OCI-LY3 (cell line): ENCODE measurements at regions not wholly inside any gene's neighbourhood (a gene's known extent, or its start where the extent isn't known, plus 50 kb on each side); places are given as distances from the start of the nearest gene placed in this dataset.
"Not testable (repeated sequence)": the region's sequence is repeated elsewhere in the genome, so short reads cannot be mapped to it uniquely, and the experiment has no call there.

ENCODE experiments used
- H2AFZ ChIP-seq: fragments of 200-600, 300-600 bp; shearing (Covaris generic); 2 replicates; pipeline ENCODE4 v1.6.0; 2014; ENCODE audit warnings: antibody characterized with exemption, low read depth, low read length
- H3K27ac ChIP-seq: fragments of 200-600, 300-600 bp; sonication (generic); 2 replicates; pipeline ENCODE4 v1.5.1; 2014; ENCODE audit warnings: mild to moderate bottlenecking, low read length, moderate library complexity, mixed read lengths
- H3K27me3 ChIP-seq: fragments of 200-600, 300-600 bp; sonication (generic); 2 replicates; pipeline ENCODE4 v1.6.1; 2014; ENCODE audit warnings: low read depth, low read length, mixed read lengths
- H3K36me3 ChIP-seq: fragments of 200-600, 300-600 bp; sonication (generic); replicated peaks from 2 replicates; pipeline ENCODE3; 2014; ENCODE audit warnings: low read depth, low read length, mixed read lengths
- H3K4me1 ChIP-seq: fragments of 300-600, 200-600 bp; sonication (generic); 2 replicates; pipeline ENCODE4 v1.6.1; 2014; ENCODE audit warnings: low read length, mixed read lengths
- H3K4me2 ChIP-seq: fragments of 200-600, 300-600 bp; sonication (generic); 2 replicates; pipeline ENCODE4 v1.6.1; 2014; ENCODE audit warnings: low read length, mixed read lengths
- H3K4me3 ChIP-seq: fragments of 300-600, 200-600 bp; sonication (generic); 2 replicates; pipeline ENCODE4 v1.5.1; 2014; ENCODE audit warnings: antibody characterized with exemption, mild to moderate bottlenecking, low read length, moderate library complexity
- H3K79me2 ChIP-seq: fragments of 300-600, 200-600 bp; shearing (Covaris generic); 2 replicates; pipeline ENCODE4 v1.6.1; 2014; ENCODE audit warnings: mild to moderate bottlenecking, low read length, mixed read lengths
- H3K9ac ChIP-seq: fragments of 300-600, 200-600 bp; shearing (Covaris generic); 2 replicates; pipeline ENCODE4 v1.6.0; 2014; ENCODE audit warnings: mild to moderate bottlenecking, low read length, moderate library complexity
- H3K9me3 ChIP-seq: fragments of 200-600, 300-600 bp; shearing (Covaris generic); 2 replicates; pipeline ENCODE4 v1.6.1; 2014; ENCODE audit warnings: low read length, mixed read lengths; ENCODE audit not compliant: insufficient read depth
- H4K20me1 ChIP-seq: fragments of 200-600, 300-600 bp; sonication (generic); 2 replicates; pipeline ENCODE4 v1.6.1; 2016; ENCODE audit warnings: low read length, mixed read lengths; ENCODE audit not compliant: insufficient read depth
- EZH2phosphoT487 ChIP-seq: fragments of 200-600 bp; shearing (Covaris generic); IDR thresholded peaks from 2 replicates; pipeline ENCODE4 v1.6.1; 2018; ENCODE audit warnings: antibody characterized with exemption, mixed run types, low read depth
- TF ChIP-seq, protein P1 (sequence below): fragments of 200-600, 300-600 bp; sonication (generic); IDR thresholded peaks from 2 replicates; pipeline ENCODE4 v1.5.1; 2014; ENCODE audit warnings: antibody characterized with exemption, low read length, low read depth

DNA sequence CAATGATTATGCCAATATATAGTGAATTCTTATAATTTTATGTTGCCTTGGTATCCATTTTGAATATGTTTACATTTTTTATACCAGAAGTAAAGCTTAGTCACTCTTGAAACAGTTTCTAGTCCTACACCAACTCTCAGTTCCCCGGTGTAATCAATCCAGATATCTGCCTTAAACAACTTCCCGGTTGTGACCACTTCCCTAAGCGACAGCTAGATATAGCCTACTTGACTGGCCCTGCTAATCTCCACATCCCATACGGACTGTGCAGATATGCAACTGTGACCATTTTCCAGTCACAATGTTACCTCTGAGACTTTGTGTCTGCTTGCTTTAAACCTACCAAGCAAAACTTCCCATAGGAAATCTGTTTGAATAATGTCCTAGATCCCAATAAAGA lies 1551.5 kb upstream of the SEL1L start:
- TF ChIP-seq EZH2phosphoT487, result no peak
- TF ChIP-seq, protein P1, sequence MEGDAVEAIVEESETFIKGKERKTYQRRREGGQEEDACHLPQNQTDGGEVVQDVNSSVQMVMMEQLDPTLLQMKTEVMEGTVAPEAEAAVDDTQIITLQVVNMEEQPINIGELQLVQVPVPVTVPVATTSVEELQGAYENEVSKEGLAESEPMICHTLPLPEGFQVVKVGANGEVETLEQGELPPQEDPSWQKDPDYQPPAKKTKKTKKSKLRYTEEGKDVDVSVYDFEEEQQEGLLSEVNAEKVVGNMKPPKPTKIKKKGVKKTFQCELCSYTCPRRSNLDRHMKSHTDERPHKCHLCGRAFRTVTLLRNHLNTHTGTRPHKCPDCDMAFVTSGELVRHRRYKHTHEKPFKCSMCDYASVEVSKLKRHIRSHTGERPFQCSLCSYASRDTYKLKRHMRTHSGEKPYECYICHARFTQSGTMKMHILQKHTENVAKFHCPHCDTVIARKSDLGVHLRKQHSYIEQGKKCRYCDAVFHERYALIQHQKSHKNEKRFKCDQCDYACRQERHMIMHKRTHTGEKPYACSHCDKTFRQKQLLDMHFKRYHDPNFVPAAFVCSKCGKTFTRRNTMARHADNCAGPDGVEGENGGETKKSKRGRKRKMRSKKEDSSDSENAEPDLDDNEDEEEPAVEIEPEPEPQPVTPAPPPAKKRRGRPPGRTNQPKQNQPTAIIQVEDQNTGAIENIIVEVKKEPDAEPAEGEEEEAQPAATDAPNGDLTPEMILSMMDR, result no peak
- H3K4me2 ChIP-seq, result no peak overlapping the region

GRCh38 chr14:83085725-83086124 lies 1552.1 kb upstream of the SEL1L start:
- H3K4me2 ChIP-seq, result no peak overlapping the region
- H3K36me3 ChIP-seq, result no peaks in the 10 kb centered on the region
- no peaks in the 10 kb centered on the region for H3K27me3 ChIP-seq
- H3K79me2 ChIP-seq, result no peaks in the 10 kb centered on the region
- TF ChIP-seq EZH2phosphoT487, result no peak
- TF ChIP-seq, protein P1, result no peak
- no peaks in the 10 kb centered on the region for H4K20me1 ChIP-seq
- no peaks in the 10 kb centered on the region for H3K9me3 ChIP-seq
- H3K4me3 ChIP-seq, result no peak overlapping the region
- H3K27ac ChIP-seq, result no peak overlapping the region
- H3K4me1 ChIP-seq, result peaks cover 4% of the 10 kb centered on the region; the same call in 1 of the 2 replicates
- no peak overlapping the region for H3K9ac ChIP-seq
- no peak overlapping the region for H2AFZ ChIP-seq

More for the DNA sequence above, 1551.5 kb upstream of the SEL1L start:
- no peak overlapping the region for H3K9ac ChIP-seq
- peak overlapping the region; percentile 35; the same call in 1 of the 2 replicates for H2AFZ ChIP-seq
- H3K36me3 ChIP-seq, result no peaks in the 10 kb centered on the region
- H3K4me1 ChIP-seq, result peaks cover 4% of the 10 kb centered on the region; the same call in 1 of the 2 replicates
- H3K27me3 ChIP-seq, result no peaks in the 10 kb centered on the region
- no peaks in the 10 kb centered on the region for H3K79me2 ChIP-seq
- no peak overlapping the region for H3K27ac ChIP-seq
- no peak overlapping the region for H3K4me3 ChIP-seq
- no peaks in the 10 kb centered on the region for H3K9me3 ChIP-seq
- H4K20me1 ChIP-seq, result no peaks in the 10 kb centered on the region

DNA sequence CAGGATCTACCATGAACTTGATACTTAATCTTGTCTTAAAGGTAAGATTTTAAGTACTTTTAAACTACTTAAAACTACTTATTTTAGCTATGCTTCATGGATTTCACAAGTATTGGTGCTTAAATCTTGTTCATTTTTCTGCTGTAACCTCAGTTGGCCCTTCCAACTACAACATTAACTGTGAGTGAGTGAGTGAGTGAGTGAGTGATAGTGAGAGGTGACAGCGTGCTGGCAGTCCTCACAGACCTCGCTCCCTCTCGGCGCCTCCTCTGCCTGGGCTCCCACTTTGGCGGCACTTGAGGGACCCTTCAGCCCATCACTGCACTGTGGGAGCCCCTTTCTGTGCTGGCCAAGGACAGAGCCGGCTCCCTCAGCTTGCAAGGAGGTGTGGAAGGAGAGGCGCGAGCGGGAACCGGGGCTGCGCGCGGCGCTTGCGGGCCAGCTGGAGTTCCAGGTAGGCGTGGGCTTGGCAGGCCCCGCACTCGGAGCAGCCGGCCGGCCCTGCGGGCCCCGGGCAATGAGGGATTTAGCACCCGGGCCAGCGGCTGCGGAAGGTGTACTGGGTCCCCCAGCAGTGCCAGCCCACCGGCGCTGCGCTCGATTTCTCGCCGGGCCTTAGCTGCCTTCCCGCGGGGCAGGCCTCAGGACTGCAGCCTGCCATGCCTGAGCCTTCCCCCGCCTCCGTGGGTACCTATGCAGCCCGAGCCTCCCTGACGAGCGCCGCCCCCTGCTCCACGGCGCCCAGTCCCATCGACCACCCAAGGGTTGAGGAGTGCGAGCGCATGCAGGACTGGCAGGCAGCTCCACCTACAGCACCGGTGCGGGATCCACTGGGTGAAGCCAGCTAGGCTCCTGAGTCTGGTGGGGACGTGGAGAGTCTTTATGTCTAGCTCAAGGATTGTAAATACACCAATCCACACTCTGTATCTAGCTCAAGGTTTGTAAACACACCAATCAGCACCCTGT lies 1558.6 kb upstream of the SEL1L start:
- not testable (repeated sequence) for H3K79me2 ChIP-seq, H2AFZ ChIP-seq, H3K4me1 ChIP-seq, H3K9ac ChIP-seq, H3K9me3 ChIP-seq, H3K27ac ChIP-seq, H3K36me3 ChIP-seq, H4K20me1 ChIP-seq, H3K4me3 ChIP-seq, H3K27me3 ChIP-seq, H3K4me2 ChIP-seq

DNA sequence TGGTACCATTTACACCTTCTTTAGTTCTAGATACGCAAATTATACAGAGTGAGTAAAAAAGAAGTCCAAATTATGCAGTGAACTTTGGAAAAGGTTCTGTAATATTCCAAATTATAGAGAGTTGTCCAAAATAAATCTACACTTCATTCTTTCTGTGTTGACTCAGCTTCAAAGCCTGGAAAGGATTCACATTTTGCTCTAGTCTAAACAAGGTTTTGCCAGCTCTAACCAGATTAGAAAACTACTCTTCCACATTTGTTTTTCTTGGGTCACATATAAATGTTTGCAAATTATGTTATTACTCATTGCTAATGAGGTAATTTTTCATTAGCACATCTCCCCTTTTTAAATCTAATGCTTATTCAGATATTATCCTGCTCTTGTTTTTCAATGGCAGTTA lies 1562.4 kb upstream of the SEL1L start:
- H3K4me1 ChIP-seq, result no peaks in the 10 kb centered on the region
- no peak overlapping the region for H3K9ac ChIP-seq
- TF ChIP-seq, protein P1, result no peak
- TF ChIP-seq EZH2phosphoT487, result no peak
- no peak overlapping the region for H3K4me2 ChIP-seq
- H3K9me3 ChIP-seq, result no peaks in the 10 kb centered on the region
- H3K4me3 ChIP-seq, result no peak overlapping the region
- no peaks in the 10 kb centered on the region for H3K27me3 ChIP-seq
- H4K20me1 ChIP-seq, result no peaks in the 10 kb centered on the region
- H3K79me2 ChIP-seq, result no peaks in the 10 kb centered on the region
- H3K27ac ChIP-seq, result no peak overlapping the region
- H3K36me3 ChIP-seq, result no peaks in the 10 kb centered on the region
- H2AFZ ChIP-seq, result no peak overlapping the region
